HEK293 (cell line): ENCODE measurements at regions not wholly inside any gene's neighbourhood (a gene's known extent, or its start where the extent isn't known, plus 50 kb on each side); places are given as distances from the start of the nearest gene placed in this dataset.
"Not testable (repeated sequence)": the region's sequence is repeated elsewhere in the genome, so short reads cannot be mapped to it uniquely, and the experiment has no call there.

Experiments
- CTCF ChIA-PET: fragments of 350-600 bp; formaldehyde crosslinking; extraction: SDS; loops from one replicate; lab custom pipeline; 2021; ENCODE audit warnings: antibody characterized with exemption; lab: Yijun Ruan, JAX
- POLR2A ChIA-PET: fragments of 300-600 bp; formaldehyde crosslinking; extraction: SDS; loops from one replicate; lab custom pipeline; 2020; ENCODE audit warnings: antibody characterized with exemption, inconsistent platforms; lab: Yijun Ruan, JAX
- H3K27ac ChIP-seq: fragments of 200-500 bp; sonication (Bioruptor generic); 2 replicates; pipeline ENCODE4 v1.5.1; 2014; ENCODE audit warnings: low read depth, low read length, control low read depth, inconsistent platforms; ENCODE audit errors: extremely low read depth
- H3K36me3 ChIP-seq, 2 experiments: fragments of 200-500 bp in 1 of 2; sonication (Bioruptor generic) in 1 of 2; 1 replicate in 1 of 2; 2 replicates in 1 of 2; pipeline ENCODE4 v1.5.1; 2014 to 2017; ENCODE audit warnings: inconsistent platforms in 2 of 2, low read length in 2 of 2; ENCODE audit not compliant: control insufficient read depth in 2 of 2, insufficient read depth in 1 of 2
- H3K4me1 ChIP-seq: fragments of 200-500 bp; sonication (Bioruptor generic); 2 replicates; pipeline ENCODE4 v1.5.1; 2014; ENCODE audit warnings: mild to moderate bottlenecking, low read length, inconsistent platforms; ENCODE audit not compliant: control insufficient read depth, insufficient read depth
- H3K4me3 ChIP-seq: 2 replicates; pipeline ENCODE4 v1.5.1; 2011; ENCODE audit warnings: low read depth, mild to moderate bottlenecking, control low read depth, low read length, moderate library complexity
- H3K9me3 ChIP-seq: fragments of 200-500 bp; sonication (Bioruptor generic); 2 replicates; pipeline ENCODE4 v1.5.1; 2014; ENCODE audit warnings: low read depth, low read length, inconsistent platforms; ENCODE audit not compliant: control insufficient read depth, insufficient read depth
- IKZF3 ChIP-seq: fragments of 450-650 bp; IDR thresholded peaks from 2 replicates; pipeline ENCODE4 v1.5.0; 2018; ENCODE audit warnings: missing biosample characterization, mild to moderate bottlenecking, missing genetic modification characterization, moderate library complexity
- OSR2 ChIP-seq: fragments of 450-650 bp; formaldehyde crosslinking; IDR thresholded peaks from 2 replicates; pipeline ENCODE4 v1.5.1; 2016; ENCODE audit warnings: missing biosample characterization, missing genetic modification characterization
- PRDM6 ChIP-seq: fragments of 450-650 bp; formaldehyde crosslinking; IDR thresholded peaks from 2 replicates; pipeline ENCODE4 v1.5.1; 2017; ENCODE audit warnings: missing biosample characterization, missing genetic modification characterization
- SCRT1 ChIP-seq: fragments of 450-650 bp; formaldehyde crosslinking; IDR thresholded peaks from 2 replicates; pipeline ENCODE4 v1.5.1; 2016; ENCODE audit warnings: missing biosample characterization, missing genetic modification characterization, borderline replicate concordance
- SP2 ChIP-seq: fragments of 450-650 bp; formaldehyde crosslinking; IDR thresholded peaks from 2 replicates; pipeline ENCODE4 v1.5.1; 2016; ENCODE audit warnings: missing biosample characterization, missing genetic modification characterization
- ZNF133 ChIP-seq: fragments of 450-650 bp; formaldehyde crosslinking; IDR thresholded peaks from 2 replicates; pipeline ENCODE4 v1.5.1; 2016; ENCODE audit warnings: missing biosample characterization, missing genetic modification characterization
- ZNF184 ChIP-seq: fragments of 450-650 bp; IDR thresholded peaks from 2 replicates; pipeline ENCODE4 v1.5.1; 2018; ENCODE audit warnings: missing biosample characterization, mild to moderate bottlenecking, missing genetic modification characterization
- ZNF211 ChIP-seq: fragments of 450-650 bp; formaldehyde crosslinking; IDR thresholded peaks from 2 replicates; pipeline ENCODE4 v1.5.1; 2016; ENCODE audit warnings: low read depth, missing biosample characterization, missing genetic modification characterization
- ZNF280D ChIP-seq: fragments of 450-650 bp; formaldehyde crosslinking; IDR thresholded peaks from 2 replicates; pipeline ENCODE4 v1.5.1; 2016; ENCODE audit warnings: missing biosample characterization, missing genetic modification characterization
- ZNF324 ChIP-seq: fragments of 450-650 bp; formaldehyde crosslinking; IDR thresholded peaks from 2 replicates; pipeline ENCODE4 v1.5.1; 2016; ENCODE audit warnings: missing biosample characterization, missing genetic modification characterization
- ZNF341 ChIP-seq: fragments of 450-650 bp; formaldehyde crosslinking; IDR thresholded peaks from 2 replicates; pipeline ENCODE4; 2016; ENCODE audit warnings: low read depth, missing biosample characterization, missing genetic modification characterization
- ZNF354C ChIP-seq: fragments of 450-650 bp; formaldehyde crosslinking; IDR thresholded peaks from 2 replicates; pipeline ENCODE4 v1.5.1; 2016; ENCODE audit warnings: missing biosample characterization, missing genetic modification characterization, low read depth, borderline replicate concordance
- ZNF488 ChIP-seq: fragments of 450-650 bp; formaldehyde crosslinking; IDR thresholded peaks from 2 replicates; pipeline ENCODE4 v1.5.1; 2016; ENCODE audit warnings: missing biosample characterization, missing genetic modification characterization
- ZNF518A ChIP-seq: fragments of 450-650 bp; formaldehyde crosslinking; conservative IDR thresholded peaks from 2 replicates; pipeline ENCODE4 v1.5.1; 2016; ENCODE audit warnings: low read depth, missing biosample characterization, missing genetic modification characterization
- ZNF544 ChIP-seq: fragments of 450-650 bp; formaldehyde crosslinking; IDR thresholded peaks from 2 replicates; pipeline ENCODE4 v1.5.0; 2017; ENCODE audit warnings: missing biosample characterization, missing genetic modification characterization
- ZNF548 ChIP-seq: fragments of 450-650 bp; formaldehyde crosslinking; IDR thresholded peaks from 2 replicates; pipeline ENCODE4 v1.5.1; 2016; ENCODE audit warnings: missing biosample characterization, missing genetic modification characterization
- ZNF623 ChIP-seq: fragments of 450-650 bp; formaldehyde crosslinking; IDR thresholded peaks from 2 replicates; pipeline ENCODE4 v1.5.1; 2016; ENCODE audit warnings: missing biosample characterization, missing genetic modification characterization

GRCh38 chr11:87623531-87624365 is 551.5 kb downstream of the RAB38 start:
- peak; percentile 56 for TF ChIP-seq ZNF341 (tag by site-specific recombination)
- peak; percentile 36; the same call in 1 of the 2 replicates for TF ChIP-seq ZNF518A (tag by site-specific recombination)
- TF ChIP-seq, all 188 proteins: peak for 2; not testable (repeated sequence) for 186
- H3K9me3 ChIP-seq, H3K4me3 ChIP-seq, H3K27ac ChIP-seq, H3K4me1 ChIP-seq, H3K36me3 ChIP-seq, POLR2A ChIA-PET: not testable (repeated sequence)
- CTCF ChIA-PET = interaction anchor here (1.2 kb wide), 1 partner anchor 9 kb away, joined by 4 read pairs; no protein-coding TSS in a partner anchor

GRCh38 chr11:87616511-87616910 is 558.7 kb downstream of the RAB38 start:
- CTCF ChIA-PET = no interaction called here
- Histone ChIP-seq H3K36me3 (no peaks in the 10 kb centered on the region), H3K27ac (no peak overlapping the region), H3K4me3 (no peak overlapping the region), H3K4me1 (no peaks in the 10 kb centered on the region), H3K9me3 (no peaks in the 10 kb centered on the region)
- POLR2A ChIA-PET = no interaction called here
- TF ChIP-seq ZNF488 (no peak), ZNF518A (tag by site-specific recombination) (no peak), ZNF623 (tag by site-specific recombination) (no peak), PRDM6 (tag by site-specific recombination) (no peak), ZNF324 (no peak), ZNF544 (tag by site-specific recombination) (no peak), OSR2 (tag by site-specific recombination) (no peak), ZNF354C (tag by site-specific recombination) (no peak), IKZF3 (no peak), ZNF548 (no peak), SP2 (tag by site-specific recombination) (no peak), ZNF280D (no peak), ZNF184 (tag by site-specific recombination) (no peak), ZNF211 (tag by site-specific recombination) (no peak), ZNF133 (tag by site-specific recombination) (no peak), SCRT1 (no peak)
